Panc1 (cell line): ENCODE measurements at regions not wholly inside any gene's neighbourhood (a gene's known extent, or its start where the extent isn't known, plus 50 kb on each side); places are given as distances from the start of the nearest gene placed in this dataset.

Experiments used
- POLR2AphosphoS5 ChIP-seq: IDR thresholded peaks from 2 replicates; pipeline ENCODE4 v1.6.1; 2012; ENCODE audit warnings: mild to moderate bottlenecking, low read depth, low read length, moderate library complexity
- SIN3A ChIP-seq: IDR thresholded peaks from 2 replicates; pipeline ENCODE4 v1.6.1; 2012; ENCODE audit warnings: low read depth, mild to moderate bottlenecking, low read length, moderate library complexity, borderline replicate concordance; ENCODE audit not compliant: insufficient read depth

DNA sequence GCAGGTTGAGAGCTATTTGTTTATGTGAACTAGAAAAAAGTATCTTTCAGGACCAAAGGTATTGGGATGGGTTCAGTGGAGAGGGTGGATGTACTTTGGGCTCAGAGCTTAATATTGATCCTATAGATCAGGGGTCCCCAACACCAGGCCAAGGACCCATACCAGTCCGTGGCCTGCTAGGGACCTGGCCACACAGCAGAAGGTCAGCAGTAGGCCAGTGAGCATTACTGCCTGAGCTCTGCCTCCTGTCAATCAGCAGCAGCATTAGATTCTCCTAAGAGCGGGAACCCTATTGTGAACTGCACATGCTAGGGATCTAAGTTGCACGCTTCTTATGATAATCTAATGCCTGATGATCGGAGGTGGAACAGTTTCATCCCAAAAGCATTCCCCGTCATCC lies 115.8 kb upstream of the WDR11 start:
- TF ChIP-seq SIN3A (no peak), POLR2AphosphoS5 (no peak)
